ENCODE measurements at regions not wholly inside any gene's neighbourhood (a gene's known extent, or its start where the extent isn't known, plus 50 kb on each side); places are given as distances from the start of the nearest gene placed in this dataset.

DNA sequence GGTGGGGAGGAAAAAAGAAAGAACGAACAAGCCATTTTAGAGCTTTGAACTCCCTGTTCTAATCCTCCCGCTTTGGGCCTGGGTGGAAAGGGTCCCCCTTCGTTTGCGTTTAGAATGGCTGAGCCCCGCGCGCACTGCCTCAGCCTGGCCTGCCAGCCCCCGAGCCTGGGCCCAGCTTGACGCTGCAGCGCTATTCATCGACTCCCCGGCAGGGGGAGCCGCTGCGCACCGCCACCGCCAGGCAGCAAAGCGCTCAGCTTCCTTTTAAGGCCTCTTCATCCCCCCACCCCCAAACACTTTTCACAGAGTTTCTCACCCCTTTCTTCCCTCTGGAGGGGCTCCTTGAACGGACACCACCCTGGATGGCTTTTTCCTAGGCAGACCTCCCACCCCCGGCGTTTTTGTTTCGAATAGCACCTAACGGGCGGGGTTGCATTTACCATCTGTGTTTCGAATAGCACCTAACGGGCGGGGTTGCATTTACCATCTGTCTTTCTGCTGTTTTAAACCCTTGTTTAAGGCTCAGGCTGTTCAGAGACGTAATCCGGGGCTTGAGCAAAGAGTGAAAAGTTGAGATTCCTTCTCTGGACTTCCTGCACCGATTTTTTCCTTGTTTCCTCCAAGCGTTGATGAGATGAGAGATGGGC is 56.4 kb upstream of the PIWIL1 start:
- H3K4me3 ChIP-seq (ENCODE audit: low read depth, low read length) = no peak overlapping the region
- TF ChIP-seq, protein P1, sequence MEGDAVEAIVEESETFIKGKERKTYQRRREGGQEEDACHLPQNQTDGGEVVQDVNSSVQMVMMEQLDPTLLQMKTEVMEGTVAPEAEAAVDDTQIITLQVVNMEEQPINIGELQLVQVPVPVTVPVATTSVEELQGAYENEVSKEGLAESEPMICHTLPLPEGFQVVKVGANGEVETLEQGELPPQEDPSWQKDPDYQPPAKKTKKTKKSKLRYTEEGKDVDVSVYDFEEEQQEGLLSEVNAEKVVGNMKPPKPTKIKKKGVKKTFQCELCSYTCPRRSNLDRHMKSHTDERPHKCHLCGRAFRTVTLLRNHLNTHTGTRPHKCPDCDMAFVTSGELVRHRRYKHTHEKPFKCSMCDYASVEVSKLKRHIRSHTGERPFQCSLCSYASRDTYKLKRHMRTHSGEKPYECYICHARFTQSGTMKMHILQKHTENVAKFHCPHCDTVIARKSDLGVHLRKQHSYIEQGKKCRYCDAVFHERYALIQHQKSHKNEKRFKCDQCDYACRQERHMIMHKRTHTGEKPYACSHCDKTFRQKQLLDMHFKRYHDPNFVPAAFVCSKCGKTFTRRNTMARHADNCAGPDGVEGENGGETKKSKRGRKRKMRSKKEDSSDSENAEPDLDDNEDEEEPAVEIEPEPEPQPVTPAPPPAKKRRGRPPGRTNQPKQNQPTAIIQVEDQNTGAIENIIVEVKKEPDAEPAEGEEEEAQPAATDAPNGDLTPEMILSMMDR (IDR thresholded peaks at IDR 0.05; ENCODE audit: low read depth, low read length) = peak; percentile 42
- TF ChIP-seq MYC (IDR thresholded peaks at IDR 0.05; ENCODE audit: low read depth, low read length) = no peak
- peak; percentile 15 for DNase-seq (ENCODE audit: low read depth)

DNA sequence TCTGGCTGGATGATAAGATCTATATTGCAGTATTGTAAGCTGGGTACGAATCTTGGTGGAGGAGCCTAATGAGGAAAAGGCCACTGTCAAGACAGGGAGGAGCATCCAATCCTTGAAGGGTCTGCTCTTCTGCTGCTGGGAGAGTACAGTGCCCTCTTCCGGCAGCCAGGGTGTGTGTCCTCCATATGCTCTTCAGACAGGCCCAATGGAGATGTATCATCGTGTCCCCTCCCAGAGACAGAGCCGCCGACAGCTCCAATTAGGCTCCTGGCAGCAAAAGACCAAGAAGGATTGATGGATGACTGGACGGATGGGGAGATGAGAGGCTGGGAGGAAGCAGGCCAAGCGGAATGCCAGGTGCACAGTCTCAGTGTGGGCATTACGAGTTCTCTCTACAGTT is 51.6 kb upstream of the PIWIL1 start:
- peak; percentile 24 for DNase-seq (ENCODE audit: low read depth)
- TF ChIP-seq, protein P1 (IDR thresholded peaks at IDR 0.05; ENCODE audit: low read depth, low read length) = peak; percentile 45
- TF ChIP-seq, protein P2, sequence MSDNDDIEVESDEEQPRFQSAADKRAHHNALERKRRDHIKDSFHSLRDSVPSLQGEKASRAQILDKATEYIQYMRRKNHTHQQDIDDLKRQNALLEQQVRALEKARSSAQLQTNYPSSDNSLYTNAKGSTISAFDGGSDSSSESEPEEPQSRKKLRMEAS (IDR thresholded peaks at IDR 0.05; ENCODE audit: low read depth, low read length) = no peak
- no peak for TF ChIP-seq POLR2A (IDR thresholded peaks at IDR 0.05; ENCODE audit: extremely low read depth, insufficient read length)
- H3K4me3 ChIP-seq (ENCODE audit: low read depth, low read length) = no peak overlapping the region

DNA sequence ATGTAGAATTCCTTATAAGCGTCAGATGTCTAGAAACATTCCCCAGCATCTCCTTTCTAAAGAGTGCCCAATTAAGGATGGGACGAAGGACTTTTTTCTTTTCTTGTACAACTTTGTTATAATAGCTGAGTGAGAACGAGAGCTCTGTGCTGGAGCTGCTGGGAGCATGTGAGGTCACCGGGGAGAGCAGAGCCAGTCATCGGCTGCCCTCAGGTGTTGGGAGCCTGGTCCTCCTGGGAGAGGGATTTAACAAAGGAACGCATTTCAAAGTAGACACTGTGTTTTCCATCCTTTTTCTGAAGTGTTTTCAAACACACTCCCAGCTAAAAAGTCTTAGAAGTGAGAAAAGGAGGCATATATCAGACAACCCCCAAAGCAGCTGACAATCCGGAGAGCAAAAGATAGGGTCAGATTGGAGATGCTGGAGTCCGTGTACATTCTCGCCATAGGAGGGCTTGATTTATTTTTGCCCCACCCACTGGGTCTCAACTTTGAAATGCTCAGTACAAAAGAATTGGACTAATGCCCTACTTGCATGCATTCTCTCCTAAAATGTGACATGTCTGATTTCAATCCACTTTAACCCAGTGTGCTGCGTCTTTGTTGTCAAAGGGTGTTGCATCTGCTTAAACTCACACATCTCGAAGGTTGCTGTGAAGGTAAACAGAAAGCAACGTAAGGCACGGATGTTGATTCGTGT is 50.8 kb upstream of the PIWIL1 start:
- DNase-seq (ENCODE audit: low read depth) = no peak
- TF ChIP-seq POLR2A (IDR thresholded peaks at IDR 0.05; ENCODE audit: extremely low read depth, insufficient read length) (no peak), MYC (IDR thresholded peaks at IDR 0.05; ENCODE audit: low read depth, low read length) (no peak)
- no peak overlapping the region for H3K4me3 ChIP-seq (ENCODE audit: low read depth, low read length)

Measured in NB4 (cell line).